IPS-11a (cell line): ENCODE measurements at regions not wholly inside any gene's neighbourhood (a gene's known extent, or its start where the extent isn't known, plus 50 kb on each side); places are given as distances from the start of the nearest gene placed in this dataset.

Experiments used
- H3K4me3 ChIP-seq: one replicate; pipeline ENCODE4 v1.5.1; 2013; ENCODE audit warnings: low read depth, low read length, control low read depth

DNA sequence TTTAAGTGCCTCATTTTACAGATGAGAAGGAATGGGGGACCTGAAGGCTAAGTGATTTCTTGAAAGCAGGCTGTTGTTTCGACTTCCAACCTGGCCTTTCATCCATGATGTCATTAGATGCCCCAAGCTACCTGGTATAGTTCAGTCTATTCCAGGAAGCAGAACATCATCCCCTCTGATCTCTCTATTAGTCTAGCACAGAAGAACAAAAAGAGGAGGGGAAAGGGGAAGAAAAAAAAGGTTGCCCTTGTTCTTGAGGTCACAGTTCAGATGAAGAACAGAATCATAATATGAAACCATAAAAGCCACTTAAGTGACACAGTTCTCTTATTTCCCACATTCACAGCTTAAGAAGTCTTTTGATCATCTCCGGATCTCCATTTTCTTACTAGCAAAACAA lies 386.2 kb upstream of the HNRNPA3 start:
- no peak overlapping the region for H3K4me3 ChIP-seq

DNA sequence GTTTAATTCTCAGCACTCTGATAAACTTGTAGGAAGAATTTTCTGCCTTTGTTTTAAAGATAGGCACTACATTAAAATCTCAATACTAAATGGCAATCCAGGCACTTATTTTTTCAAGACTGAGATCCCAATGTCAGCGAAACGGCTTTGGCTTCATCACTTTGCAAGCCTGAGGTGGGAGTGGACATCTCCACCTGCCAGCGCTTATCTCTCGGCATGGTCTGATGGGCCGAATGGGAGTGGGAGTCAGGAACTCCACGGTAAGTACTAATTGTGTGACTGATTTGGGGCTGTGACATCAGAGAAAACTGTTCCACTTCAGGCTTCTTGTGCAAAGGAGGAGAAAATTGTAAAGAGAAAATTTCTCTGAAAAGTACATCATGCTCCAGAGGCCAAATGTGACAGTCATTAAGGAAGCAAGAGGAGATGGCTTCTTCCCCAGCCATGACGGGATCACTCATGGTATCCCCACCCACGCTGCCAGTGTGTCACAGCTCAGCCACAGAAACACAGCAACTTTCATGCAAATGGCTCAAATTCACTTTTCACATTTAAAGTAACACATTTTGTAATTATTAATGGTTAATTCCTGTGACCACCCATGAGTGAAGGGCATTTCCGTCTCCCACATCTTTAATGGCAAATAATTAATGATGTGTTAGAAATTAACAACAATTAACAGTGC lies 385.5 kb upstream of the HNRNPA3 start:
- no peak overlapping the region for H3K4me3 ChIP-seq

DNA sequence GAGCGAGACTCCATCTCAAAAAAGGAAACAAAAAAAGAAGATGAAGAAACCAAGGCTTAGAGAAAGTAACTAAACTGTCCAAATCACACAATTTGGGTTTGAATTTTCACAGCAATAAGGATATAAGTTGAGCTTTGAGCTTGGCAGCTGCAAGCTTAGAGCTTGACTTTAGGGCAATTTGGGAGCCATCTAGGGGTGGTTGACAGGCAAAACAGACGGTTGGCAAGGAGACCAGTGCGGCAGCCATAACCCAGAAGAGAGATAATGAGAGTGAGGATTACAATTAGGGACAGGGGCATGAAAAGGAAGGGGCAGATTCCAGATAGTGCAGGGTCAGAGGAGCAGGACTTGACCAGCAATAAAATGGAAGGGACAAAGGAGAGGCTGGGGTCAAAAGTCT lies 382.2 kb upstream of the HNRNPA3 start:
- H3K4me3 ChIP-seq = no peak overlapping the region

DNA sequence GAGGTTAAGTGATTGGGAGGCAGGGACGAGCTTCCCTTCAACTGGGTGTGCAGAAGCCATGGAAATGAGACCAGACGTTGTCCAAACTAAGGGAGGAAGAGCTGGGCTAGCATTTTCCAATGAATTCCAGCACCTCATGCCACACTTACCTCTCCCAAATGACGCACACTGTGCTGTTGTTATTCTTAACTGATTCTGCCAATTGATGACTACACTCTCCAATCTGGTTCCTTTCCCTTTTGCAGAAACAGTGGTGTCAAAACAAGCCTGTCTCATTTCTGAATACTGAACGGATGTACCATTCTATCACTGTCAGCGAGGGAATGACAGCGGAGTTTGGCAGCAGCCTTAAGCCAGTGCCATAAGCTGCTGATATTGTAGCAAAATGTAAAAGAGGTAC lies 380.5 kb upstream of the HNRNPA3 start:
- no peak overlapping the region for H3K4me3 ChIP-seq

DNA sequence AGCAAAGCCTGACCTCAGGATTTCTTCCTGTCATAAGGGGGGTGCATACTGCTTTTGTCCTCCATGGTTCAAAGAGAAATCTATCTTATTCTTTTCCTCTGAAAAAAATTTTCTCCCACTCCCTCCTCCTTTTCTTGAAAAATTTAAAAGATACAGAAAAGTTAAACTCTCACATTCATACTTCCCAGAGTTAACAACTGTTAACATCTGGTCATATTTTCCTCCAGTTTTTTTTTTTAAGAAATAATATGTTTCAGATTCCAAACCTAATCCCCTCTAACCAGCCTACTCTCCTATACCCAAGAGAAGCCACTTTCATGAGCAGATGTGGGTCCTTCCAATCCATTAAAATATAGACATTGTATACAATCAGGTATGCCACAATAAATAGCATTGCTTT lies 378.9 kb upstream of the HNRNPA3 start:
- H3K4me3 ChIP-seq = no peak overlapping the region

DNA sequence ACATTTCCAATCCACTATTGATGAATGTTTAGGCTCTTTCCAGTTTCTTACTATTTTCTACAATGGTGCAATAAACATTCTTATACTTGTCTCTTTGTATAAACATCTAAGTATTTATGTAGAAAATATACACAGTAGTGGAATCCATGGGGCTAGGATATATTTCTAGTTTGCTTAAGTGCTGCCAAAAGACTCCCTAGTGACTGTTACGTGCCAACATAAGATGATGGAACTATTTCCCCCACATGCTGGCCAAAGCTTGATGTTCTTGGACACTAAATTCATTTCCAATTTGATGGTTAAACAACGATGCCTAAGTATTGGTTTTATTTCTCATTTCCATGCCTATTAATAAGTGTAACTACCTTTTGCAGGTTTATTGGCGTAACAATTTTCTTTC lies 378.4 kb upstream of the HNRNPA3 start:
- H3K4me3 ChIP-seq = no peak overlapping the region

DNA sequence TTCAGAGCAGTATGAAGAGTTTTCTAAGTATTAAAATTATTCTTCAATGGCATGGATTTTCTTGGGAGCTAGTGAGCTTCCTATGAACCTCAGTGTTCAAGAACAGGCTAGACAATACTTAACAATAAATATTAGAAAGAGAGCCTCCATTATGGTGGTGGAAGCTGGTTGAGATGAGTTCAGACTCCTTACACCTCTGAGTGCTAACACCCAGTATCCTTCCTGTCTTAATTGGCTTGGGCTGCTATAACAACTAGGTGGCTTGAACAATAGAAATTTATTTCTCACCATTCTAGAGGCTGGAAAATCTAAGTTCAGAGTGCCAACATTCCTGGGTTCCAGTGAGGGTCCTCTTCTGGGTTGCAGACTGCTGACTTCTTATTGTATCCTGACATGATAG lies 369.4 kb upstream of the HNRNPA3 start:
- no peak overlapping the region for H3K4me3 ChIP-seq

DNA sequence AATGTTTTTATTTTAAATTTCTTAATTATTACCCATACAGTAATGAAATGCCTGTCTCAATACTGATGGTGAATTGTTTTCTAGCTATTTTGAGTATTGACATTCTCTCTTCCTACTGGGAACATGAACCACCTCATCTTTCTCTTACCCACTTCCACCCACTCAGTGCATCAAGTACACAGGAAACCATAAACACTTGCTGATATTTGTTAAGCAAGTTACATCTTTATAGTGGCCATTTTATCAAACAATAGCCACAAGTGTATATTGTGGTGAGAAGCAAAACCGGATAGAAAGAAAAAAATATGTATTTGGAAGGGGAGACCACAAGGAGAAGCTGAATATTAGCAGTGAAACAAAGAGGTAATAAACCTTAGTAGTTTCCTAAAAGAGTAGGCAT lies 368.1 kb upstream of the HNRNPA3 start:
- H3K4me3 ChIP-seq = no peak overlapping the region

DNA sequence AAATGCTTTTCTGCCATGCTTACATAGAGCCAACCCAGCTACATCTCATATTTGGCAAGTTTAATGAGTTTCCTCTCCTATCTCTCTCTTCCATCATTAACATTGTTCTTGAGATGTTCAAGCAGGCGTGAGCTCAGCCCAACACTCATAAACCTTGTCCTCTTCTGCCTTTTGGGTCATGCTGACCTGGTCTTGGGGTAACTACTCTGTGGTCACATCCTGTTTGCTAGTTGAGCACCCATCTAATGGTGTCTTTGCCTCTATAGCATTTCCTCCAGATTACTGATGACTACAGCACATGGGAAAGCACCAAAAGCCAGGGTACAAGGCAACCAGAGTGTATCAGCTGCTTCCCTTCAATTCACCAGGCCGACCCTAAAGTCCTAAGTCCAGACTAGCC lies 366.9 kb upstream of the HNRNPA3 start:
- H3K4me3 ChIP-seq = no peak overlapping the region

DNA sequence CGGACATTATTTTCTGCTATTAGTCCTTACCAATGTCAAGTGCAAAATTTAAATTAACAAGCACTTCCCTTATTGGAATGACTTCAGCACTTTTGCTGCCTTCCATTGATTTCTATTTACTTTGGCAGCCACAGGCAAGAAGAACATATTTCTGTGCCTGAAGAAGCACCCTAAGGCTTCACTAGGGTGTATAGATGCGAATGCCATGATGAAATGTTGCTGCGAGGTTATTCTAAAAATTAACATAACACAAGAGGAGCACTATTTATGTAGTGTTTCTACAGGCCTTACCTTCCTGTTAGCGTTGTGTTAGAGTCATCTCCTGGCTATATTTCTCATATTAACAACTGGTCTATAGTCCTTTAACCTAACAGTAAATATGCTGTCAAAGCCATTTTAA lies 365.0 kb upstream of the HNRNPA3 start:
- H3K4me3 ChIP-seq = no peak overlapping the region

DNA sequence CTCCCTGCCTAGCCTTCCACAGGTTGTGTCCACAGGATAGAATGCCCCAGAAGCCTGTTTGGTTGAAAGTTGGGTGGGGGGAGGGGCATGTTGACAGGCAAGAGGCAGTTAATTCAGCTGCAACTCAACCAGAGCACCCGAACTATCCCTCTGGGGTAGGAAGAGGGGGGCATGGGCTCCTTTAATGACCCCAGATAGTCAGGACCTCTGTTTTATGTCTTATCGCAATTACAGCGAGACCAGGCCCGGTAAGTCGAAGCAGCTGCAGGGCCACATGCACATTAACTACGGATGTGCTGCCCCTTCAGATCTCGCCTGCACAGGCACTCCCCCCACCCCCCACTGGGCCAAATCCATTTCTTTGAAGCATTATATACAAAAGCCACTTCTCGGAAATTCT lies 363.8 kb upstream of the HNRNPA3 start:
- no peak overlapping the region for H3K4me3 ChIP-seq

DNA sequence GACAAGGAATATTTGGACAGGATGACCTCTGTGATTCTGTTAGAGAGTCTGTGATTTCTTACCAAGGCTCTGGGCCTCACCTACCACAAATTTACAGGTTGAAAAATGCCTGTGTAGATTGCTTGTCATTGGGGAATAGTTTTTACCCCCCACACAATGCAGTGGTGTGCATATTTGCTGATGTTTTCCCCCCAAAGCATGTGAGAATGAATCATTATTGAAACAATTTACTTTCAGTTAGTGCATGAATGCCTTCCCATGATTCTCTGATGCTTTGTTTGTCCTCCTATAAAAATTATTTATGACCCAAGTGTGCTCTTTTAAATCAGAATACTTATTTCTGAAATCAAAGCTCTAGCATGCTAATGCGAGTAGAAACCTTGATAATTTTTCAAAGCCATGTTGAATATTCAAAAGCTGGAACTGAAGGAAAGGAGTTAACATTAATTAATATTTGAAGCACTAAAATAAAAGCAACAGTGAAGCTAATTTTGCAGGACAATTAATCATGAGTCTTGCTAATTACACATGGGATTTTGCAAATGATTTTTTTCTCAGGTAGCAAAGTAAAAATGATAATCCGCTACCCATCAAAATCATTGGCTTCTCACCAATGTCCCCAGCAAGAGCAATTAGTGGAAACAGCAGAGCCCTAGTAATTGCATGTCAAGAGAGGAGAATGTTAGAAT lies 361.2 kb upstream of the HNRNPA3 start:
- no peak overlapping the region for H3K4me3 ChIP-seq

DNA sequence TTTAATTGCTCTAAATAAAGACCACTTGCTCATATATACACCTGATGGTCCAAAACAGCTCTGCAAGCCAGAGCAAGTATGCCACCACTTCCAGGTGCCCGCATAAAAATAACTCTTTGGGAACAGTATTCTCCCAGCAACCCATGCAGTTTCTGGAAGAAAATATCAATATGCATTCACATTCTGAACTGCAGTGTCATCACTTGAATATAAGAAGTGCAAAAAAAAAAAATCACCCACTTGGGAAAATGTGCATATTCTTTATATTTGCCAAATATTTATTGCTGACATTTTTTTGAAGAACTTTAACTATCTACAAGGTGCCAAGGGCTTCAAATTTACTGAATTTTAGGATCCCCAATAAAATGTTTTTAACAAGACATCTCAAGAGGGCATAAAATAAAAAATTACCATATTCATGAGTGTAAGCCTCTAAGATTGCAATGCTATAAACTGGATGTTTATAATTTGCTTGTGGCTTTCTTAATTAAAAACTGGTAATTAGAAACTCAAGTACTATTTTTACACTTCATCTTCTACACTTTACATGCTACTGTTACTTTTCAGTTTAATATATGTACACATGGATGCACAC lies 360.6 kb upstream of the HNRNPA3 start:
- H3K4me3 ChIP-seq = no peak overlapping the region

DNA sequence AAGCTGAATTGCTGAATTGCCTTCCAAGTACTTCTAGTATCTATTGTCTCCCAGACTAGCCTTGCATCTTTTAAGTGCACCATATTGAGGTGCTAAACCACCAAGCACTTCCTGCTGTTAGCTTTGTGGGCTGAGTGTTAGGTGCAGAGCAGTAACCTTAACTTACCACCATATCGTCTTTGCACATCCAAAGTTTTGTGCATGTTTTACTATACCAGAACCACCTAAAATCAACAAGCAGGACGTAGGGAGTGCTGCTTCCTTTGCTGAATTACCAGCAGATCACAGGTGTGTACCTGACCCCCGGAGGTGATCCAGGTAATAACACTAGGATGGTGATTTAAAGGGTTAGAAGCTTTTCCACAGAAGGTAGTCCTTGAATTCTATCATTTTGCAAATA lies 359.9 kb upstream of the HNRNPA3 start:
- no peak overlapping the region for H3K4me3 ChIP-seq

DNA sequence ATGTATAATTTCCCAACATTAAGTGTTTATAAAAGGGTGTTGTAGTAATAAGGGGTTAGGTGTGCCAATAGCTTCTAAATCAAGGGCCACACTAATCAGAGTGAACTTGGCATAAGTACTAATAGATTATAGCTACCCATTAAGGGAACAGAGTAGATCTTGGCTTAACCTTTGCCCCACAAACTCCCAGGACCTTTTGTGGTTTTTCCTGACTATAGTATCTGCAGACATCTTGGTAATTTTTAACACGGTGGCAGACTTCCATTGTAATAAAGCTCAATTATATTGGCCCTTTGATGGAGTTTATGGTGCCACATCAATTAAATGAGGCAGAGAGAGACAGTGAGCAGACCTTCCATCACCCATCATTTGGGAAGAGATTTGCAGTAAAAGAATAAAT lies 358.5 kb upstream of the HNRNPA3 start:
- H3K4me3 ChIP-seq = no peak overlapping the region

DNA sequence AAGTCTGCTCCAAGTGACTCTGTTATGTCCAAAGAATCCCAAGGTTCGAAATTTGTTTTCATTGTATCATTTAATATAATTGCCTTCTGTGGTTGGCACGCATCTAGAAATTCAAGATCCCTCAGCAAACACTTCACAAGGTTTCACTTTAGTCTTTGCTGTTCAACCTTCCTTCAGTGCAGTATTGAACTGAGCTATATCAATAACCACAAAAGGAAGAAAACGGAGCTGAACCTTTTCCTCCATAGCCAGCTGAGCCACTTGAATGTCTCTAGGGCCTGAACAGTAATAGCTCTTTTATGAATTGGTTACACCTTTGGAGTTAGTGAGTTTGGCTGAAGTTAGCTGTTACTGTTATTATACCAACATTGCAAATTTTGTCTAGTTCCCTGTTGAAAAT lies 357.7 kb upstream of the HNRNPA3 start:
- no peak overlapping the region for H3K4me3 ChIP-seq

DNA sequence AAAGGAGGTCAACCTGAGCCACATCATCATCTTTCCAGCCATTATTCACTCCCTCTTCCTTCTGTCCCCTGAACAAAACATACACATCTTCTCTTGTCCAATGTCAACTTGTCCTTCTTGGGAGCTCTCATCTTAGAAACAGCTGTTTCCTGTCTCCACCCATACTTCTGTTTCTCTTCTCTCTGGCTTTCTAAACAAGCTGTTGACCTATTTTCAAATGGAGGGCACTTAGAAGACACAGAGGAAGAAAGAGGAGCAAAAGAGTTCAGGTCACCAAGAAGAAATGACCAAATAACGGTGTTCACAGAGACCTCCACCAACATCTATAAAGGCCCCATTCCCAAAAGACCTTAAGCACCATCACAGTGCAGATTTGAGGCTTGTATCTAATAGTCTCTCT lies 355.9 kb upstream of the HNRNPA3 start:
- no peak overlapping the region for H3K4me3 ChIP-seq

DNA sequence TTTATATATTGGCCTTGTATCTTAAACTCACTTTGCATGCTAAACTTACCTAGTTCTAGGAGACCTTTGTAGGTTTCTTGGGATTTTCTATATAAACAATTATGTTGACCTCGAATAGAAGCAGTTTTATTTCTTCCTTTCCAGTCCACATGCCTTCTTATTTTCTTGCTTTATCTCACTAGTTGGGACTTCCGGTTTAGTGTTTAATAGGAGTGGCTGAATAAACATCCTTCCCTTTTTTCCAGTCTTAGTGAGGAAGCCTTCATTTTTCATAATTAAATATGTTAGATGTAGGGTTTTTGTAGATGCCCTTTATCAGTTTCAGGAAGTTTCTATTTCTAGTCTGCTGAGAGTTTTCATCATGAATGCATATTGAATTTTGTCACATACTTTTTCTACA lies 347.3 kb upstream of the HNRNPA3 start:
- H3K4me3 ChIP-seq = no peak overlapping the region

DNA sequence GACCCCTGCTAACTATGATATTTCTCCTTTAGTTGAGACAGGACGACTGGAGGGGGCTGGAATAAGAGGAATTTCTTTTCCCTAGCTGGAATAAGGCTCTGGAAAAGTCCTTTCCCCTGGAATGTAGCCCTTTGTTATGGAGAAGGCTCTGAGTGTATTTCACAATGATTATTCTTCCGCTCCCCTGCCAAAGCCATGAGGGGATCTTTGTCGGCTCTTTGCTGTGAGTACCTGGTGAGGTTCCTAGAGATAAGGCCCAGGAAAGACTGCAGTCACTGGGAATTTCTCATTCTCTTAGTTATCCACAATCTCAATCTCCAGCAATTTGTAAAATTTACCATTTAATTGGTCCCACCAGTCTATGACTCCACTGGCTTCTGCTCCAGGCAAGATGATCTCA lies 340.2 kb upstream of the HNRNPA3 start:
- H3K4me3 ChIP-seq = no peak overlapping the region

DNA sequence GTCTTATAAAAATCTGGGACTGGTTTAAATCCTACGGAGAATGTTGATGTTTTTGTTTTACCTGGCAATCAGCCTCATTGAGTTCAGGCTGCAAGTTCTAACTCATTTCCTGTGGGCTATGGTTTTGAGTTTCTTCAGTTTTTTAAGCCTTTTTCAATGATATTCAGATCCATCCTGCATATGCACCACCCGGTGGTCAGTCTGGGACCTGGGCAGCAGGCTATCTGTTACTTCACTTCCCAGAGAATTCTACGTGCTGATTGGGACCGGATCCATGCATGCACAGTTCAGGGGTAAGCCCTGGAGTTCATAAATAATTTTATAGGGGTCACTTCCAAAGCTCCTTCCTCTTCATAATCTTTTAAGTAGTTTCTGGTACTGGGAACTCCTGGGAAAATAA lies 339.2 kb upstream of the HNRNPA3 start:
- no peak overlapping the region for H3K4me3 ChIP-seq

DNA sequence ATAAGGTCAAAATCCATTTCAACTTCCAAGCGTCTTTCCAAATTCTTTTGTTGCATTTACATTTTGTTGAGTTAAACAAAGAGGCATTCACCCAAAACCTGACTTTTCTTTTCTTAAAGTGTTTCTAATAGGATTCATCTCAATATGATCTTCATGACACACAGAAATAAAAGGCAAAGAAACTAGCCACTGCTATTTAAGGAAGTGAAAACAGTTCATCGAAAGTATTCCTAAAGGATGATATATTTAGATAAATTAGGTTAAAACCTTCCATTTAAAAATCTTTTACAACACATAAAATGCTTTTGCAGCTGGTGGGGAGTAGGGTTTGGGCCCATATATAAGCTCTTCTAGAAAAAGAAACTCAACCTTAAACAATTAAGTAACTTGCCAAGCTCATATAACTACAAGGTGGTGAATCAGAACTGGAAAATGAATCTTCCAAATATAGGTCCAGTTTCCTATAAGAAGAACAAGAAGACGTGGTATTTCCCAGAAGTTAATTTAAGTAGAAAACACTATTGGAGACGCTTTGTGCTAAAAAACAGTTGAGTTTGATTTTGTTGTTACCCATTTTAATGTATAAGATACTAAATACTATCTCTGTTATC lies 336.0 kb upstream of the HNRNPA3 start:
- H3K4me3 ChIP-seq = no peak overlapping the region

DNA sequence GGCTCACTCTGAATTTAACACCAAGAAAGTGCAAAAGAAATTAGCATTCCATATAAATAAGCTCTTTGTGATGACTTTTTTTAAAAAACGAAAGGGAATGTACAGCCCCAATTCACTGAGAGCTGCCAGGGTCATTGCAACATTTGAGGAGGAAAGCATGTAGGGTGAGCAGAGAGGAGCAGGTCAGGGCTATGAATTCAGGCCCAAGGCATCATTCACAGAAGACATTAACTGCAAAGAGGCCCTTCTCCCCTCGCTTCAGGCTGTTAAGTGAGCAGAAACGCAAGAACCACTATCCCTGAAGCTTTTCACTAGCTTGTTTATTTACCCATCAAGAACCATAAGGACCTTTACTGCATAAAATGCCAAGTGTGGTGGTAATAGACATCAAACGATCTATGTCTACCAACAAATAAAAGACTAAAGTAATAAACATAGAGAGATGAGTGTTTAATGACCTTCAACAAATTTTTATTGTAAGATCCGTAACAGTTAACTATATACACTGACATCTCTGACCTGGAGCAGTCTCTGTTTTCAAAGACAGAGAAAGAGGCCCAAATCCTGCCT lies 333.1 kb upstream of the HNRNPA3 start:
- H3K4me3 ChIP-seq = no peak overlapping the region
